Activated T-cell treated with anti-CD3 and anti-CD28 coated beads, Interleukin-2, amount 50 U/mL, for 1 hour (primary cell): ENCODE measurements at regions not wholly inside any gene's neighbourhood (a gene's known extent, or its start where the extent isn't known, plus 50 kb on each side); places are given as distances from the start of the nearest gene placed in this dataset.
"Not testable (repeated sequence)": the region's sequence is repeated elsewhere in the genome, so short reads cannot be mapped to it uniquely, and the experiment has no call there.

Source experiments
- DNase-seq: peaks from one replicate; pipeline ENCODE4 v3.0.0-alpha.2; 2020

- no peak for DNase-seq
These were observed 200.2 kb upstream of the LRRC3B start for GRCh38 chr3:26422415-26422814.

DNA sequence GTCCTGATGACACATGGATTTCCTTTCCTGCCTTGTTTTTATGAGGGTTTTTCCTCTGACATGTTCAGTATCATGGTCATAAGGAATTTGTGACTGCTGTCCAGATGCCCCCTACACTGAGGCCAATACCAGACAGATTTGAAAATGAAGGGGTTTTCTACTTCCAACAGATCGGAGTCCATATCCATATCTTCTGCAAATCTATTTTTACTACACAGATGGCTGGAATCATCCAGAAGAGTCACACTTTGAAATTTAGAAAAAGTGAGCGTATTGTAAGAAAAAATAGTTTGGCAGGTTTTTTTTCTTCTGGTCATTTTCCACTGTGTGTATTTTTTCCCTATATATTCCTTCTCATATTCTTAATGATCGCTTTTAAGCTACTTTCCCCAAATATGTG is 197.5 kb upstream of the LRRC3B start:
- no peak for DNase-seq

- DNase-seq = no peak
These were observed 193.6 kb upstream of the LRRC3B start for GRCh38 chr3:26428992-26429391.

- no peak for DNase-seq
These were observed 184.9 kb upstream of the LRRC3B start for GRCh38 chr3:26437678-26438077.

DNA sequence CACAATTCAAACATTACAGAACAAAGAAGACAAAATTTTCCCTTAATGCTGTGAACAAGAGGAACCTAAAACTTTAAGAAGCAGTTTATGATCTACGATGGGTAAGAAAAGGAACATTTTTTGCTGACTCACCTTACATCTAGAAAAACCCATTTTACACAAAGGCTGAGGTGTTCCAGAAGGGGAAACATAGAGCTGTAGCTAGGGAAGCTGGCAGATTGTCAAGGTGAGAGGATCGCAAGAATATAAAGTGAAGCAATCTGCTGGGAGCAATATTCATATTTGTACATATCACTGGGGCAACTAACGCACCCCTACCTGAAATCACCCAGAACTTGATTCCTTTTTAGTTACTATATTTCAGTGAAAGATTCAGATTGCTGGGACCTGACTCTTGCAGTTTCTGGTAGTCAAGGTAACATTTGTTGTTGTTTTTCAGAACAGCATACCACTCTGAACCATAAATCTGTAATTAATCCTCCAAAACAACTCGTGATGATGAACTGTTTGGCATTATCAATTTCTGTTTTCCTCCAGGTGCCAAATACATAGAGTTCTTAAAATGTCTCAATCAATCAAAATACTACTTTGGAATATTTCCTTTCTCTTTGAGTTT is 184.1 kb upstream of the LRRC3B start:
- no peak for DNase-seq

GRCh38 chr3:26438981-26439884 is 183.3 kb upstream of the LRRC3B start:
- DNase-seq = no peak

DNA sequence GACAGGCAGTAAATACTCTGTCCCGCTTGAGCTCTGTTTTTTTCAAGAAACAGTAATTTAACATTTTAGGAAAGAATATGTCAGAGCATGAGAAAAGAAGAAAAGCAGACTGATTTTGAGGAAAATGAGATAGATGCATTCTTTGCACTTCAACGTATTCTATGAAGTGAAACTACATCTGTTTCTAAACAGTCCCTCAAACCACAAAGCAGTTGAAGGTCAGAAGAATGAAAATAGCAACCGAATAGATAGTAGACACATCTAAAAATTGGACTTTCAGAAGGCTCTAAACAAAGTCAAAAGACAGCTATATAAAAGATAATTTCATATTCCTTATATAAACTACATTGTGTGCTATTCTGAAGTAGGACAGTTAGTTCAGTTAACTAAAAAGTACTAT is 172.6 kb upstream of the LRRC3B start:
- no peak for DNase-seq

- DNase-seq = no peak
These were observed 170.2 kb upstream of the LRRC3B start for GRCh38 chr3:26452363-26452762.

DNA sequence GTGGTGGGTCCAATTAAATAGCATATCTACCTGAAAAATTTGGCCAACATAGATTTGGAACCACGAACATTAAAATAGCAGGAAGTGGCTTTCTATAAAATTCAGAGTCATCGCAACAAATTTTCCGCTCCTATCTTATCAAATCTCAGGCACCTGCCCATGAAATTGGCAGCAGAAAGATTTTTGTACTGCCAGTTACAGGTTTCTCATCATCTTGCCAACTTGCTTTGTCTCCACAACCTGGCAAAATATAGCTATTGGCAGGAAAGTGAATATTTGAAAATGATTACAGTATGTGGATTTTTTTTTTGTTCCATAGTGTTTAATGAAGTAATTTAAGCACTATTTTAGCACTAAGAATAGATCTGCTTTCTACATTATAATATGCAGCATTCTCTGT is 161.6 kb upstream of the LRRC3B start:
- DNase-seq = no peak

DNA sequence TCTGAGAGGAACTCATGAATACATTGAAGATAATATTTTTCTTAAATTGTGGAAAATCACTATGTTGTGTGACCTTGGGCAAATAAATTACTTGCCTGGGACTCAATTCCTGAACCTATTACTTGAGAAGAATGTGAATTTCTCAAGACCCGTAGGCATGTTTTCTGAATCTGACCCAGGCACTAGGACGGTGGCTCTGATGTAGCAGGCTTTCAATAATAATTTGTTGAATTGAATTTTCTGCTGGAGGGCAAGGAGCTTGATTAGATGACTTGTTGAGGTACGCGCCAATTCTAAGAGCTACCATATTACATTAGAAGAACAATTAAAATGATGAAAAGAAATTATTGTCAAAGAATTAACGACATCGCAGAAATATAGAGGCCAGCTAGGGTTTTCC is 150.2 kb upstream of the LRRC3B start:
- no peak for DNase-seq

DNA sequence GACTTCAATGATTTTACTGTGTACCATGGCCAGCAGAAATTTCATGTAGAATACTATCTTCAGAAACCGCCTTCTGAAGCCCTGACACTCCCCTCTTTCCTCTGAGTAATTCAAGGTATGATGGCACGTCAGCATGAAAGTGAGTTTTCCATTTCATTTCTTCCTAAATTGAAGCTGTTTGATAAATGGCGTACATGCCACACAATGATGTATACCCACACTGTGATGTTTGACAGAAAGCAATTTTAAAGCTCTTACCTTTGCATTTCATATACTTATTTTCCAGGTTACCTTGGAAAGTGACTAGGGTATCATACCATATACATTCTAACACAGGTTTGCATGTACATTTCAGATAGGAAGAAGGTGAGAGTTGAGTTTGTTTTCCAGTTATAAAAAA is 147.9 kb upstream of the LRRC3B start:
- no peak for DNase-seq

DNA sequence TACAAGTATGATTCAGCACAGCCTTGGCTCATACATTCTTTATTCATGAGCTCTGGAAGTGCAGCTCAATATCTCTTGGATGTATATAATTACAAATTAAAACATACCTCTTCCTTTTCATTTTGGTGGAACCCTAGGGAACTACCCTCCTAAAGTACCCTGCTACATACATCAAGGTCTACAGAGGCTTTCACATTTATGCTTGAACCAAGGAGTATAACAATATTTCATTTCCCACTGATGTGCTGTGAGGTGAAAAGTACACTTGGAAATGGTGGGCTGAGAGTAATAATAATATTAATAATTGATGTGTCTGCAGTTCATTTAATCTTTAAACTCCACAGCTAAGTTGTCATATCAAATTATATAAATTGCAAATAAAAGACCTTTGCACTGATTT is 142.2 kb upstream of the LRRC3B start:
- DNase-seq = no peak

DNA sequence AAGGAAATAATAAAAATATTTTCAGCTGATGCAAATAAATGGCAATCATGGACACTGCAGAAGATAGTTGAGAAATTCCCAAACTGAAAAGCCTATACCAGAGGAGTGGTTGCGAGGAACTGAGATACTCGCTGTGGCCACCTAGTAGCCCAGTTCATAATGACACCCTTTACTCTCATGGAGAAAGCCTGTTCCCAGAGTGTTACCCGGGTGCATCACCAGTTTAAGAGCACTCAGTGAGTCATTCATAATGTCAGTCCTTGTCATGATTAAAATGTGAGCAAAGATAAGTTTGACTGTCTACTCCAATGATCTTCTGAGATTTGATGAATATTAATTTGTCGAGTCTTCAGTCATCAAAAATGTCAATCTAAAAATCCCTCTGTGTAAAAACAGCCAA is 138.4 kb upstream of the LRRC3B start:
- DNase-seq = no peak

DNA sequence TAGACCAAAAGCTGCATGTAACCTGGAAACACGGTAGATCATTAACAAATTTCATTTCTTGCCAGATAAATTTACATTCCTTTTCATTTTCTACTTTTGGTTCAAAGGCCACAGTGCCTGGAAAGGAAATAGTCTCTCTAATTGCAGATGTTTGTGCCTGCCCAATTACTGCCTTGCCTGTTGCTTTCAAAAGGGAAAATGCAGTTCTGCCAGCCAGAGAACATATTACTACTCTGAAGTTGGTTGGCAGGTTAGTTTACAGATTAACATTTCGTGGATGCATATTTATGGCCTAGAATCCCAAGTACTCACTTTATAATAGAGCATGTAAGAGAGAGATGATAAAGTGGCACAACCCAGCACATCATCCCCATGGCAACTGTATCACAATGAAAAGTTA is 124.3 kb upstream of the LRRC3B start:
- DNase-seq = no peak

DNA sequence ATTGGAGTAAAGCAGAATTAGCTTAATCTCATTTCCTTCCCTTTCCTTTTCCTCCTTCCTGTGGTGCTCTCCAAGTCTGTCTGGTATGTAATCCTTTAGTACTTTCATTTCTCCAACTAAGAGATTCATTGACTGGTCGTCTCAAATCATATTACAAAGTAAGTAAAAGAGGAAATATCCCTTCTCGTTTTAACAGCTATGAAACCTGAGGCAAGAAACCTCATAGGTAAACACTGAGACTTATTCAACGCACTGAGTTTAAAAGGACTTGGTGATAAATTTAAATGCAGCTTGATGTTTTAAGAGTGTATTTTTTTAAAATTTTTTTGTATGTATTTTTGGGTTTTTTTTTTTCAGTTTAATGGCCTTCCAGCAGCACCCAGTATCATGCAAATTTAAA is 117.2 kb upstream of the LRRC3B start:
- DNase-seq = no peak

DNA sequence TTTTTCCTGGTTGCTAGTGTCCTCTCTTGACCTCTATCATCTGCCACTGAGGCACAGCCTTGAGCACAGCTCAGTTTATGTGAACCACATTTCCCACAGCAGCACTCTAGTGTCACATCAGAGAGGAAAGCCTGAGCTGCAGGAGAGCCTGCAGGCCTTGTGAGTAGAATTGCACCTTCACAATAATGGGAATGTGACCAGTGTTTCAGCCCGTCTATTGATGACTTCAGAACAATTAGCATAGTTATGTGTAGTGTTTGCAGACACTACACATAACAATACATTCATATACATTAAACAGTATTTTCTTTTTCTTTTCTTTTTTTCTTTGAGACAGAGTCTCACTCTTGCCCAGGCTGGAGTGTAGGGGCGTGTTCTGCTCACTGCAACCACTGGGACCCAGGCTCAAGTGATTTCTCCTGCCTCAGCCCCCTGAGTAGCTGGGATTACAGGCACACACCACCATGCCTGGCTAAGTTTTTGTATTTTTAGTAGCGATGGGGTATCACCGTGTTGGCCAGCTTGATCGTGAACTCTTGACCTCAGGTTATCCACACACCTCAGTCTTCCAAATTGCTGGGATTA is 108.0 kb upstream of the LRRC3B start:
- not testable (repeated sequence) for DNase-seq

DNA sequence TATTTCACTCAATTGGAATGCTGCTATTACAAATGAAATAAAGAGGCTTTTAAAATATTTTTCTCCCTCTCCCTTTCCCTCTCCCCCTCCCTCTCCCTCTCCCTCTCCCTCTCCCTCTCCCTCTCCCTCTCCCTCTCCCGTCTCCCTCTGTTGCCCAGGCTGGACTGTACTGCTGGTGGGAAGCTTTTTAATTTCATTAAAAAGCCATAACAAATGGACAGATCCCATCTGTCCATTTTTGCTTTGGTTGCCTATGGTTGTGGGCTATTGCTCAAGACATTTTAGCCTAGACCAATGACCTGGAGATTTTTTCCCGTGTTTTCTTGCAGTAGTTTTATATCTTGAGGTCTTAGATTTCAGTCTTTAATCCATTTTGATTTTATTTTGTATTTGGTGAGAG is 107.2 kb upstream of the LRRC3B start:
- no peak for DNase-seq

- no peak for DNase-seq
These were observed 101.3 kb upstream of the LRRC3B start for GRCh38 chr3:26521261-26521660.

GRCh38 chr3:26522919-26523318 is 99.7 kb upstream of the LRRC3B start:
- no peak for DNase-seq

DNA sequence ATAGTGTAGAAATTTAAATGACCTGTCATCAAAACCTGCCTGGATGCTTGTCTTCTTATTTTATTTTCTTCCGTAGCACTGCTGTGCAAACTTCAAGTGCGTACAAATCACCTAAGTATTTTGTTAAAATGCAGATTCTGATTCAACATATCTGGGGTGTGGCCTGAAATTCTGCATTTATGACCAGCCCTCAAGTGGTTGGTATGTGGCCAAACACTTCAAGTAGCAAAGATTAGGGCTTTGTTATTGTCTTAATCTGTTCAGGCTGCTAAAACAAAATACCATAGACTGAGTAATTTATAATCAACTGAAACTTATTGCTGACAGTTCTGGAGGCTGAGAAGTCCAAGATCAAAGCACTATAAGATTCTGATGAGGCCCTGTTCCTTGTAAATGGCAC is 97.6 kb upstream of the LRRC3B start:
- DNase-seq = no peak

DNA sequence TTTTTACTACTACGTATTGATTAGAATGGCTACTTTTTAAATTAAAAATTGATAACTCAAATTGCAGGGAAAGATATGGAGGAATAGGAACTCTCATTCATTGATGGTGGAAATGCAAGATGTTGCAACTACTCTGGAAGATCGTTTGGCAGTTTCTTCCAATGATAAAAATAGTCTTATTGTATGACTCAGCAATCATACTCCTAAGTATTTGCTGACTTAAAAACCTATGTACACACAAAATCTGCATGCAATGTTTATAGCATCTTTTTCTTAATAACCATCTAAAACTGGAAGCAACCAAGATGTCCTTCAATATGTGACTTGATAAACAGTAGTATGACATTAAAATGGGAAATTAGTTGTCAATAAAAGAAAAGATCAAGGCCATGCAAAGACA is 87.4 kb upstream of the LRRC3B start:
- no peak for DNase-seq

DNA sequence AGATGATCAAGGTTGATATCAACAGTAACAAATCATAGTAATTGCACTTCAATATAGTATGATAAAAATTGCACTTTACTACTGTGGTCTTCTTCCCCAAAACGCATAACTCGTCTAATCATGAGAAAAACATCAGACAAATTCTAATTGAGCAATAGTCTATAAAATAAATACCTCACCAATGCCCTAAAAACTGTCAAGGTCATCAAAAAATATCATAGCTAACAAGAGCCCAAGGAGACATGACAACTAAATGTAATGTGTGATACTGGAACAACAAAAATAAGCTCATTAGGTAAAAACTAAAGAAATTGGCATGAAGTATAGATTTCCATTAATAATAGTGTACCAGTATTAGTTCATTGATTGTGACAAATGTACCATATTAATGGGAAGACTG is 85.6 kb upstream of the LRRC3B start:
- DNase-seq = no peak

DNA sequence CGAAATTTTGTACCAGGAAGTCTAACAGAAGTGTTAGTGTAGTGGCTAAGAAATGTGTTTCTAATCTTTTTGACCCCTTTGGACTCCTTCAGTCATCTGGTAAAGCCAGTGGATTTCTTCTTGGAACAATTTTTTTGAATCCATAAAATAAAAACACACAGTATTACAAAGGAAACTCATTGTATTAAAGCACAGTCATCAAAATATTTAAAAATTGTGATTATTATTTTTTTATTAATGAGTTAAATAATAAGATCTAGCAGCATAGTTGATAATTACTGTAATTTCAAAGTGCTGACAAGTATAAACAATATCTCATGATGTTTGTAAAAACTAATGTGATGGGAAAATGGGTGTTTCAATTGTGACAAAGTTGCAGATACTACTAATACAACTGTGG is 72.2 kb upstream of the LRRC3B start:
- no peak for DNase-seq

DNA sequence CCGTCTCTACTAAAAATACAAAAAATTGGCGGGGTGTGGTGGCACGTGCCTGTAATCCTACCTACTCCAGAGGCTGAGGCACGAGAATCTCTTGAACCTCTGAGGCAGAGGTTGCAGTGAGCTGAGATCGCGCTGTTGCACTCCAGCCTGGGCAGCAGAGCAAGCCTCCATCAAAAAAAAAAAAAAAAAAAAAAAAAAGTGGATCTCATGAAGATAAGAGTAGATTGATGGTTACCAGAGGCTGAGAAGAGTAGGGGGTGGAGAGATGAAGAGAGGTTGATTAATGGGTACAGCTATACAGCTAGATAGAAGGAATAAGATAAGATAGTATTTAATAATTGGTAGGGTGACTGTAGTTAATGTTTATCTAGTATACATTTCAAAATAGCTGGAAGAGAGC is 65.9 kb upstream of the LRRC3B start:
- no peak for DNase-seq
